22Rv1 (cell line): ENCODE measurements at regions not wholly inside any gene's neighbourhood (a gene's known extent, or its start where the extent isn't known, plus 50 kb on each side); places are given as distances from the start of the nearest gene placed in this dataset.

Experiments
- ZFX ChIP-seq: fragments of 450-650 bp; IDR thresholded peaks from 2 replicates; pipeline ENCODE4 v1.6.1; 2017; ENCODE audit warnings: antibody characterized with exemption, borderline replicate concordance
- TF ChIP-seq, protein P1 (sequence below): fragments of 450-650 bp; IDR thresholded peaks from 2 replicates; pipeline ENCODE4 v1.5.1; 2017; ENCODE audit warnings: mild to moderate bottlenecking

DNA sequence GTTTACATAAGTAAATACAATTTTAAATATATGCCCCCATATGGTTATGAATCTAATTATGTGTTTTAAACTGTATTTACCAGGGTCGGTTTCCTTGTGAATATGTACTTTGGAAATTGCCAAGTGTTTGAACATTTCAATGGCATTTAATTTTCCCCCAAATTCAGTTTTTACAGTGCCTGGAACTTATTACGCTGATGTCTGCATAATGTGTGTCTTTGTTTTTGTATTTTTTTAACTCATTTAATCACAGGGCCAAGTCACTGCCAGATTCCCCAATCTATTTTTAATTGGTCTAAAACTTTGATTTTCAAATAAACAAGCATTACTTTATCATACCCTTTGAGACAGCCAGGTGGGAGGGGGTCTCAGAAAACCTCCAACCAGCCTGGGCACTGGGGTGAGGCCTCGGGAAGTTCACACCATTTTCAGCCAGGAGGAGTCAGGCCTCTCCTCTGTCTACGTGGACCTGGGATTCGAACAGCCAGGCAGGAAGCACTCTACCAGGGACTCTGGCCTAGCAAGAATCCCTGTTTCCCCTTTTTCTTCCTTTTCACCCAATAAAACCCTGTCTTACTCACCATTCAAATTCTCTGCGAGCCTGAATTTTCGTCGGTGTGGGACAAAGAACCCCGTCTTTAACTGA lies 151.5 kb upstream of the COL1A2 start:
- TF ChIP-seq, protein P1, sequence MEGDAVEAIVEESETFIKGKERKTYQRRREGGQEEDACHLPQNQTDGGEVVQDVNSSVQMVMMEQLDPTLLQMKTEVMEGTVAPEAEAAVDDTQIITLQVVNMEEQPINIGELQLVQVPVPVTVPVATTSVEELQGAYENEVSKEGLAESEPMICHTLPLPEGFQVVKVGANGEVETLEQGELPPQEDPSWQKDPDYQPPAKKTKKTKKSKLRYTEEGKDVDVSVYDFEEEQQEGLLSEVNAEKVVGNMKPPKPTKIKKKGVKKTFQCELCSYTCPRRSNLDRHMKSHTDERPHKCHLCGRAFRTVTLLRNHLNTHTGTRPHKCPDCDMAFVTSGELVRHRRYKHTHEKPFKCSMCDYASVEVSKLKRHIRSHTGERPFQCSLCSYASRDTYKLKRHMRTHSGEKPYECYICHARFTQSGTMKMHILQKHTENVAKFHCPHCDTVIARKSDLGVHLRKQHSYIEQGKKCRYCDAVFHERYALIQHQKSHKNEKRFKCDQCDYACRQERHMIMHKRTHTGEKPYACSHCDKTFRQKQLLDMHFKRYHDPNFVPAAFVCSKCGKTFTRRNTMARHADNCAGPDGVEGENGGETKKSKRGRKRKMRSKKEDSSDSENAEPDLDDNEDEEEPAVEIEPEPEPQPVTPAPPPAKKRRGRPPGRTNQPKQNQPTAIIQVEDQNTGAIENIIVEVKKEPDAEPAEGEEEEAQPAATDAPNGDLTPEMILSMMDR: no peak
- TF ChIP-seq ZFX: no peak
